ENCODE measurements at regions not wholly inside any gene's neighbourhood (a gene's known extent, or its start where the extent isn't known, plus 50 kb on each side); places are given as distances from the start of the nearest gene placed in this dataset.

DNA sequence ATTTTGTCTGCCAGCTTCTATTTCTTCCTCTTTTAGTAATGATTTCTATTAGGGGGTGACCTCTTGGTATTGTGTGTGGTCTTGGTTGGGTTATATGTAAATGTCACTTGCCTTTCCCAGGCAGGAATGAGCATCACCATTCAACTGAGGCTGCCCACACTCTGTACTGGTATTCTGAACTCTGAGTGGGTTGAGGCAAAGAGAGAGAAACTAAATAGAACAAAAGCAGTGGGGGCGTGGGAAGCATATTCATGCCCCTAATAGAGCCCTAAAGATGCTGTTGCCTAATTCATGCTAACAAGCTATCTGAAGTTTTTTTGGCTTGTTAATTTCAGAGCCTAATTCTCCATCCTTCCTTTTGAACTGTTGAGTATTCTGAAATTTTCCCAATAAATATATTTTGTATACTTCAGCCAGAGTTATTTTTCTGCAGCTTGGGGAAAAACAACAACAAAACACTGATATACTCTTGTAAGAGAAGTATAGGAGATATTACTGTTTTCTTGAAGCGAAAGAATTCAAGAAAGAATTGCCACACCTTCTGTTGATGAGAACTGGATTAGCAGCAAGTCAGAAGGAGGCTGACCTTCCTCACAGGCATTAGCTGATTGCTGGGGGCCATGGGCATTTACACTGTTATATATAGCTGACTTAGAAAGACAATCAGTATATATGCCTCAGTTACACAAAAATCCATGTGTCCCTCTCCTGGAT lies 315.8 kb upstream of the KLF12 start:
- no peak for DNase-seq

DNA sequence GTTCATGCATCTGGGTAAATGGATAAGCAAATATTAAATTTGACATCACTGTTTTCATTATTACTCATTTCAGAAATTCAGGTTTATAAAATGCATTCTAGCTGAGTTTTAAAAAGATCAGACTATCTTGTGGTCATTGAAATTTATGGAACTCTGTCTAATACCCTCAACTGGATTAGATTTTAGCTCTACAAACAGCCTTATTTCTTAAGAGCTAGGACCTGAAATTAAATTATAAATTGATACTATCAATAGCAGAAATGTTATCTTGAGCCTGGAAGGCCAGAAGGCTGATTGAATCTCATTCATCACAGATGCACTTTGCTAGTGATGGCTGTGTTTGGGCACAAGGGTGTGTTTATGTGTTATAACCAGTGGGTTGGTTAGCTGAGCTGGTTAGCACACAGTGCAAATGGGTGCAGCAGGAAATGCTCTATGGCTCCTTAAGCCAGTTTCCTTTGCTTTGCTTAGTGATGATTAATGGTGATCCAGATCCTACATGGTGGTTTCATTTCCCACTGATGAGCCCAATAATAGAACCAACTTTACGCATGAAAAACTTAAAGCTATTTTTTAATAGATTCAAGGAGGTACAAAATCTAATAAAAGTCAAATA lies 310.8 kb upstream of the KLF12 start:
- DNase-seq = no peak

DNA sequence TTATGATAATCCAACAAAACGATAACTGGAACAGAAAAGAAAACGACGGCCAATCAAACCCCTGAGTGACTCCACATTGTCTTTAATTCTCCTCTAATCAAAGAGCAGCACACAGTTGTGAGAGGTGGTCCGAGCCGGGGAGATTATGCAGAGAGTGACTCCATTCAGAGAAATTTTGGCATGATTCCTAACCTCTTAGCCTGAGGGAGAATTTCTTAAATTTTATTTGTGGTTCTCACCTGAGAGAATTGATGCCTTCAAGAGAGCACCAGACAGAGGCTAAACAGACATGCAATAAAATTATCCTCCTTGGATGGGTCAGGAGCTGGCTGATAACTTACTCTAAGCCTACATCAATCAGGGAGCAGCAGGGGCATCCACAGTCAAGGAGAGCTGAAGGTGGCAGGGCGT lies 310.0 kb upstream of the KLF12 start:
- DNase-seq = no peak

DNA sequence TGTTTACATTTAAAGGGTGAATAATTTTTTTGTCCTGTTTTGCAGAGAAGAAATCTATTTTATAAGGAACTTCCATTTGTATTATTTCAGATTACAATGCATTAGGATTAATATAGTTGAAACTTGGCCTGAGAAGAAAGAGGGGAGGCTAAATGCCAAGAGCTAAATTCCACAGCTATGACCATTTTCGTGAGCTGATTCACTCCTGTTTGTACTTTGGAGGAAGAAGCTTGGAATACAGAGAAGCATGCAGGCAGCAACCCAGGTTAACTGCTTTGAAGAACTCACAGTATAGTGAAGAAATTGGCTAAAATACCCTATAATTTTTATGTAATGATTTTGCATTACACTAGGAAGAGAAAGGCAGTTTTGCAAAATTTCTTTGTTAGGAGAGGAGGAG lies 309.4 kb upstream of the KLF12 start:
- DNase-seq = no peak

DNA sequence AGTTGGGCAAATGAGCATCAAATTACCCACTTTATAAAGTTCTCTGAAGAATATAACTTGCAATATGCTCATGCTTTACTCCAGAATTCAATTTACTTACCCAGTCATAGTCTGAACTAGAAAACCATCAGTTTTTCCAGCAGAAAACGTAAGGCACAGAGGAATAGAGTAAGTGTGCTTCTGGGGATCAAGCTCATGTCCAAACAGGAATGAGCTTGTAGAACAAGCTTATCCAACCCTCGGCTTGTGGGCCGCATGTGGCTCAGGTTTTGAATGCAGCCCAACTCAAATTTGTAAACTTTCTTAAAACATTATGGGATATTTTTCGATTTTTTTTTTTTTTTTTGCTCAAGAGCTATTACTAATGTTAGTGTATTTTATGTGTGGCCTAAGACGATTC lies 308.5 kb upstream of the KLF12 start:
- DNase-seq = no peak

DNA sequence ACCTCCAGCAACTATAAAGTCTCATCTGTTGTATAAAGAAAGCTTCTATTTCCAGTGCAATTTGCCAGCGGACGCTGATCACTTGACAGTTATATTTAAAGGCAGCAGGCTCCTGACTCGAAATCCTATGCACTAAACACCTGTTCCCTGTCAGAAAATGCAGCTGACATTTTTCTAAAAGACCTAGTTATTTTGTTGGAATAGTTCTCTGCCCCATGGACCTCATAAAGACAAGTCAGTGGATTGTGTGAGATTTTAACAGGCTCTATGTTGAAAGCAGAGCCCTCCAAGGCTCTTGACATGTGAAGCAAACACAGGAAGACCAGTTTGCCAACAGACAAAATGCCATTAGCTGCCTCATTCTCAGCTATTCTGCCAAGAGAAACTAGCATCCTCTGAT lies 304.7 kb upstream of the KLF12 start:
- DNase-seq = no peak

DNA sequence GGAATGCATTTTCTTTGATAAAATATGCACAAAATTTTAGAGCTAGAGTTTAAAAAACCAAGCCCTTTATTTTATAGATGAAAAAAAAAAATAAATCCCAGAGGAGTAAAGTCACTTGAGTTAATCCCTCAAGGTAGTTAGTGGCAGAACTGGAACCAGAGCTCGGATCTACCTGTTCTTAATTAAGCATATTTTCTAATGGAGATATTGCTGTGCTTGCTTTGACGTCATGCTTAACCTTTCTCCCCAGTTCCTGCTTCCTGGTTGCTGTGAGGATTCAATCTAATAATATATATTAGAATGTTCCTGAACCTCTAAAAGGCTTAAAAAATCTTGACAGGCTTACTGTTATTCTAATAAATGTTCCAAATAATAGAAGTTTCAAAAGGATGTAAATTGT lies 300.6 kb upstream of the KLF12 start:
- no peak for DNase-seq

DNA sequence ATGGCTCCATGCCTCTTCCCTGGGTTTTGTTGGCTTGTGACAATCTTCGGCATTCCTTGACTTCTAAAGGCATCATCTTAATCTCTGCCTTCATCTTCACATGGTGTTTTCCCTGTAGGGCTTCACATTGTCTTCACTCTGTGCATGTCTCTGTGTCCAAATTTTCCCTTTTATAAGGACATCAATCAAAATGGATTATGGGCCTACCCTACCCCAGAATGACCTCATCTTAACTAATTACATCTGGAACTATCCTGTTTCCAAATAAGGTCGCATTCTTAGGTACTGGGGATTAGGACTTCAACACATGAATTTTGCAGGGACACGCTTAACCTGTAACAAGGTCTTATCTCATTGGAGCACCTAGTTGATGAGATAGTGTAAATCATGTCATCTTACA lies 290.3 kb upstream of the KLF12 start:
- no peak for DNase-seq

DNA sequence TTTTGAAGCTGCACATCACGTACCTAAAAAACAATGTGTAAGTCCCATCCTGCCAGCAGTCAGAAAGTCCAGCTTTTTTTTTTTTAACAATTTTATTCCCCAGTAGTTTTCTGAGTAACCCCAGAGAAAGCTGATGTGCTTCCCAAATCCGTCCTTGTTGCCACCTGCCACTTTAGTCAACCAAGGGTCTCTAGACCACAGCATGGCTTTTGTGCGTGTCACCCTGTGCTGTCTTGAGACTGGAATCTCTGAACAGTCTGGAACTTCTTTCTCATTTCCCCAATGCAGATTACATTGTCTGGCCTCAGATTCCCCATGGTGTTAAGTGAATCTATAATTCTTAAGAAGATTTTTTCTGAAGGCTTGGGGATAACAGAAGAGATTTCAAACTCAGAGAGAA lies 289.2 kb upstream of the KLF12 start:
- no peak for DNase-seq

DNA sequence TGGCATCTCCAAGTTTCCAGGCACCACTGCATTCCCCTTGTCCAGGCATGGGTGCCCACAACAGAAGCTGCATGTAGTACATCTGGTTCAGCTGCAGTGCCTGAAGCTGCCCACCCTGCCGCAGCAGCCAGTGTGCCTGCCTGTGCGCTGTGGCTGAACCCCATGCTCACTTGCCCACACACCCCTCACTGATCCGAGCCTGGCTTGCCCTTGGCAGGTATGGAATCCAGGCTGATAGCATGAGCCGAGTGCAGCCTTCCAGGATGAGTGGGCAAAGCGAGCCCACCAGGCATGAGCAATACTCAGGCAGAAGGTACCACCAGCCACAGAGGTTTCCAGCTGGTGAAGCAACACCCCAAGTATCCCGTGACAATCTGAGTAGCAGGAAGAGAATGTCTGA lies 280.3 kb upstream of the KLF12 start:
- DNase-seq = no peak

DNA sequence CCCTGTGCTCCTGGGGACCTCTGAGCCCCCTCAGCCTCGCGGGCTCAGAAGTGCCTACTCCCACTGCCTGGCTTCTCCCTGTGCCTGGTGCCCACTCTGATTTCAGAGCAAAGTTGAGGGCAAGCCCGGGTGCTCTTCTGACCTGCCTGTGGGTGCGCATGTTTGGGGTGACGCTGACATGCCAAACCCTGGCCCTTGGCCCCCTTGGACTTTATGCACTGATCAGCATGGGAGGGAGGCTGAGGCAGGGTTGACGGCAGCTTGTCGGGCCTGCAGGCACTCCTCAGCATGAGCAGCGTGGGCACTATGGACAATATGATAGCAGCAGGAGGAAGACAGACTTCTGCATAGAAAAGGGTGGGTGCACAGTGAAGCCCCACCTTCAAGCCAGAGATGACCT lies 279.3 kb upstream of the KLF12 start:
- no peak for DNase-seq

DNA sequence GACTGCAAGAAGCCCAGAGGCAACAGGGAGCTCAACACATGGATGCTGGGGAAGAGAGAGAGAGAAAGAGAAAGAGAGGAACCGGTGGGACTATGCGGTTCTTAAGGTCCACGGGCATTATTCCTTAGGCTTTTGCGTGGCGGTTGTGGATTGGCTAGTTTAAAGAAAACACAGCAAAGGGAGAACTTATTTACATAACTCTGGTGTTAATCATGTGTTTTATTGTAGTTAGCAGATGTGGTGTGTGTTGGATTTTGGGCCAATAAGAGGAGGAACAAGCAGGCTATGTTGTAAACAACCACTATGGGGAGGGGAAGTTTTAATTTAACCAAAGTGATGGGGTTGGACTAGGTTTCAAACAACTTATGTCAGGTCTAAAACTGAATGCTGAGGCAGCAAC lies 275.3 kb upstream of the KLF12 start:
- no peak for DNase-seq

DNA sequence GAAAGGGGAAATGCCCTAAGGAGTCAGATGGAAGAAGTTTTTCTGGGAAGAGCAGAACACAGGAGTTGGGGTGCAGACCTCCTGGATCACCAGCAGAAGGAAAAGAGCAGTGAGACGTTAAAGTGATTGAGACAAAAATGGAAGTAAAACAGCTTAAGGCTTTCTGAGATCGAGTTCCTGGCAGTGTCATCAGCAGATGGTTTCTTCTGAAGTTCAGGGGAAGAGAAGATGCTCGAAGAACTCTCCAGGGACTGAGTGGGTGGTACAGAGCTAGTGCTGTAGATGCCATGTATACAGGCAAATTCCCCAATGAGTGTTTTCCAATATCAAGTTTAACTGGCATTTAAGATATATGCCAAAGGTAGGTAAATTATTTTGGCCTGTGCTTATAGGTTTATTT lies 272.2 kb upstream of the KLF12 start:
- DNase-seq = no peak

DNA sequence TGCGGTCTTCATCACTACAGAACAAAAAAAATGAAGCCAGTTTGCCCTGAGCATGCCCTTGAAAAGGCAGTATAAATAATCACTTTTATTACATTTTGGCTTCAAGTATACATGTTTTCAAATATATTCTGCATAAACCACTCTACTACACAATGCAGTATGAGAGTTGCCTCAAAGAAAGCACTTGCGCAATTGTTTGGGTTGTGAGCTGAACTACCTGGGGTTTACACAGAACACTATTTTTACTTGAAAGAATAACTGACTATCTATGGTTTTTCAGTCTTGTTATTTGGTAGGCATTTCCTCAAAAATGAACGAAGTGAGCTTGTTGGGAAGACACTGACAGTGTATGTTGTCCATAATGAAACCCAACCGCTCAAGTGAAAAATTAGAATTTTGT lies 264.4 kb upstream of the KLF12 start:
- no peak for DNase-seq

DNA sequence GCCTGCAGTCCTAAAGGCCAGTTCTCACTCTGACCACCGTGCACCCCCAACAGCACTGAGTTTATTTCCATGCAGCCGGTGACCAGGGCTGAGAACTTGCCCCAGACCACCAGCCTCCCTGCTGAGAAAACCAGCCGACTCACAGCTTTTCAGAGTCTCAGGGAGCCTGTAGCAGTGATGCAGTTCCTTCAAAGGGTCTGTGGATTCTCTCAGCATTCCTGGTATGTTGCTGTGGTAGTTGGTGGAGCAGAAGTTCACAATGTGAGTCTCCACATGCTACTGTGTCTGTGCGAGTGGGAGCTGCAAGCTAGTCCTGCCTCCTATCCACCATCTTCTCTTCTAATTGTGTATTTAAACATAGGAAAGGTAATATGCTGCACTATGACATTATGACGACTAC lies 254.9 kb upstream of the KLF12 start:
- DNase-seq = no peak

DNA sequence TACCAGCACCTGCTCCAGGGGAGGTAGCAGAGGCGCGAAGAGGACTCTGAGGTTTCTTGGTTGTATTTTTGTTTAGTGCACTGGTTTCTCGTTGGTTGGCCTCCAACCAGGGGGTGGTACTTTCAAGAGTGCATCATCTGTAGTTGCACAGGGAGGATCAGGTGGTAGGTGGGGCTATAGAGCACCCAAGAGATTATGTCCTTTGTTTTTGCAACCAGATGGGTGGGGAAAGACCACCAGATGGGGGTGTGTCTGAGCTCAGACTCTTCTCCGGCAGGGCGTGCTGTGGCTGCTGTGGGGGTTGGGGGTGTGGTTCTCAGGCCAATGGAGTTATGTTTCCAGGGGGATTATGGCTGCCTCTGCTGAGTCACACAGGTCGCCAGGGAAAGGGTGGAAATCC lies 254.4 kb upstream of the KLF12 start:
- DNase-seq = no peak

DNA sequence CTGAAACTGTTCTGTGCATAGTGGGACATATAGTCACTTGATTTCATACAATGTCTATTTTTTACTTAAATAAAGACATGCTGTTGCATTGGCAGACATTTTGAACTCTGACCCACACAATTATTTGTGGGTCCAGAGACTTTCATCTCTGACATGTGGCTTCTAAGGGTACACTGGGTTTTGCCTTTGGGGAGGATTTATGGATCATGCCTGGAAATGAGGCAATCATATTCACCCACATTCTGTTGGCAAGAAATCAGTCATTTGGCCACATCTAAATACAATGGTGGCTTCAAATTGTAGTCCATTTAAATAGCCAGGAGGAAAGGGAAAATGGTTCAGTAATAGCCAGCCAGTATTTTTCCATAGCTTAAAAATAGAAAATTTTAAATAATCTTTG lies 238.3 kb upstream of the KLF12 start:
- no peak for DNase-seq

DNA sequence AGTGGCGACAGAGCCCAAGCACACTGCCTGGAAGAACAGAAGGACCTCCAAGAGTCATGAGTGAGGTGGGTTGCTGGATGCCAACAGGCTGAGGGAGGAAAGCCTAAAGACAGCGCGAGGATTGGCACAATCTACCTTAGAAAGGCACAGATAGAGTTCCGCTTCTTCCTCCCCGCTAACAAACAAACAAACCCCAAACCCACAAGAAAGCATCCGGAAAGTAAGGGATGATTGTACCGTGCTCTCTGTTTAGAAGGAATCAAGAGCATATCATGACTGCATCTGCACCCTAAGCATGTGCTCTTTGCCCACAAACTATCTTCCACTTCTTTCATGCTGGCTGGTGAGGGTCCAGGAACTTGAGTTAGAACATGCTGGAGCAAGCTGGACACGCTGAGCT lies 233.0 kb upstream of the KLF12 start:
- no peak for DNase-seq

DNA sequence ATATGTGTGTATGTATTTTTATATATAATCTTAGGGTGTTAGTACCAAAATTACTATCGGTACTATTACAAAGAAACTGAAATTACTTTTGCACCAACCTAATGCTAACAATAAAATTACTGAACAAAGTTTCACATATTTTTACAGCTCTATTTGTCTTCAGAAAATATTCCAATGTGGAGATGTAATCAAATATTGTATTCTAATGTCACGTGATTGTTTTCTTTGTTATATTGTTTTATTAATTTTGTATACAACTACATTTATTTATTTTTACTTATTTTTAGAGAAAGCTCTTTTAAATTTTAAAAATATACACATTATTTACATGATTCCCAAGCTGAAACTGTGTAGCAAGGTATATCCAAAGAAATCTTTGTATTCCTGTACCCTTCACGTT lies 227.1 kb upstream of the KLF12 start:
- no peak for DNase-seq

DNA sequence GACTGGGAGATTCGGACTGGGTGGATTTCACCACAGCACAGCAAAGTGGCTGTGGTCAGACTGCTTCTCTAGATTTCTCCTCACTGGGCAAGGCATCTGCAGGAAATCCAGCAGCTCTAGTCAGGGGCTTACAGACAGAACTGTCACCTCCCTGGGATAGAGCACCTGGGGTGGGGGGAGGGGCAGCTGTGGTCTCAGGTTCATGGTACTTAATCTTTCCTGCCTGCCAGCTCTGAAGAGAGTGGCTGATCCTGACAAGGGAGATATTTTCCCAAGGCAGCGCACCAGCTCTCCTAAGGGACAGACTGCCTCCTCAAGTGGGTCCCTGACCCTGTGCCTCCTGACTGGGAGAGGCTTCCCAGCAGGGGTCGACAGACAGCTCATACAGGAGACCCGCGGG lies 212.8 kb upstream of the KLF12 start:
- DNase-seq = no peak

DNA sequence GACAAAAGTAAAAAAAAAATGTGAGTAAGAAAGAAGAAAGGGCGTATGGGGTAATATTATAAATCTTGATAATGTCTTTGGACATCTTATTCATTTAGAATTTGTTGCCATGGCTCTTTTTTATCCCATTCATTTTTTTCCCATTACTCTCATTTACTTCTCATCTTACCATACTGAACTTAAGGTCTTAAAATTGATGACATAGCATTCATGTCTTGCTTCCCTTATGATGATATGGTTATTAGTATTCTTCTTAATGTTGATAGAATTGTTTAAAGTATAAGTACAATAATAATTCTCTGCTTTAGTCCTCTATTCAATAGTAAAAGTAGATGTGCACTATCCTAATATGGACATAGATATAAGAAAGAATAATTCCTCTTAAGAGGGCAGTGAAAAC lies 204.1 kb upstream of the KLF12 start:
- no peak for DNase-seq

DNA sequence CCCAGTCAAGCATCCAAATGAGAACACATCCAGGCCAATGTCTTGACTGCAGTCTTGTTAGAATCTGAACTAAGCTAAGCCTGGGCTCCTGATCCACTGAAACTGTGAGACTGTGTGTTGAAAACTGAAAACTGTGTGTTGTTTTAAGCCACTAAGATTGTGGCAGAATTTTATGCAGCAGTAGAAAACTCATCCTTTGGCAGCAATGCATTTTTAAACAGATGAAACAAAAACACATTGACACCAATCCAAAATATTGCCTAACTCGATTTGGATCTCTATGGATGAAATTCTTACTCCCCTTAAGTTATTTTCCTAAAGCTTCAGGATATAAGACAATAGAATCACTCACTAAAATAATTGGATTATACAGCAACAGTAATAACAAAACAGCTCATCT lies 202.3 kb upstream of the KLF12 start:
- no peak for DNase-seq

DNA sequence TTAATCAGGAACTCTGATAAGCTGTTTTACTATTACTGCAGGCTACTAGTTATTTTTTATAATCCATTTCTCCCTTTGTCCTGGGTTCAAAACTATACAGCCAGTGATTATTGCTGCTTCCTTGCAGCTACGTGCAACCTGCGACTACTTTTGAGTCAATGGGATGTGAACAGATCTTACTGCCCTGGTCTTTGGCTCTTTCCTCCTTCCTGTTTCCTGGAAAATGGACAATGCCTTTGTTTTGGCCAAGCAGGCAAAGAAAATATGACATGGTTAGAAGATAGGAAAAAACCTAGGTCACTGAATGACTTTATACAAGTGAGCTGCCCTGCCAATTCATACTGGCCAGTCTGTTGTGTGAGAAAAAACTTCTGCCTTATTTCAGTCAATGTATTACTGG lies 201.2 kb upstream of the KLF12 start:
- no peak for DNase-seq

DNA sequence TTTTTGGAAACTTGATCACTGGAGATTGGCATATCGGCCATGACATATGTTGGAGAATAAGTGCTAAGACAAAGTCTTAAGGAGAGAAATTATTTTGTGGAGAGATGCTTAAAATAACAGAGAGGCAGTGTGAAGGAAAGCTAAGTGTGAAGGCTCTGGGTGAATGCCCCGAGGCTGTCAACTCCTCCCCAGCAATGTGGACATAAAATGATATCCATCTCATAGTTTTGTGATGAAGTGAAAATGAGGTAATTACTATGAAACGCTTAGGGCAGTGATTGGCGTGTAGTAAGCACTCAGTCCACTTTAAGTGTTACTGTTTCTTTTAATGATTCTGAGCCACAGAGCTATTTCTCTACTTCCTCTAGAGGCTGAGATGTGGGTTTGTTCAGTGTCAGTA lies 195.8 kb upstream of the KLF12 start:
- DNase-seq = no peak

DNA sequence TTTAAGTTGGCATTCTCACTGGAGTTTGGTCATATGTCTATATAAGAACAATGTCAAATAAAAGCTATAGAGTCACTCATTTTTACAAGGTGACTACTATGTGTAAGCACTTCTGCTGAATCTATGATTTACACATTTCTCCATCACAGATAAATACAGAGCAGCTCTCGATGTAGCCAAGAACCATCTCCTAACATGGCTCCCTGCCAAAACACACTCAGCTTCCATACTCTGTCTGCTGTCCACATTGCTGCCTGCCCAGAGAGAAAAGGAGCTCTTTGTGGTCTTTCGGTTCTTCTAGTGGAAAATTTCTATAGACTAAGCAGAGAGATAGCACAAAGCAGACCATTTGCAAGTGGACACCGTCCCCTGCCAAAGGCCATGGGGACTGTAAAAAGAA lies 190.9 kb upstream of the KLF12 start:
- DNase-seq = no peak

All from 8988T (cell line).